ENCODE measurements at regions not wholly inside any gene's neighbourhood (a gene's known extent, or its start where the extent isn't known, plus 50 kb on each side); places are given as distances from the start of the nearest gene placed in this dataset.
"Not testable (repeated sequence)": the region's sequence is repeated elsewhere in the genome, so short reads cannot be mapped to it uniquely, and the experiment has no call there.

GRCh38 chr21:15644489-15644888, 85.3 kb upstream of the USP25 start:
- in situ Hi-C loops (cut with MboI; ENCODE audit: low sequenced_read_pairs), result no loop called here

GRCh38 chr21:15645830-15646229, 84.0 kb upstream of the USP25 start:
- in situ Hi-C loops (cut with MboI; ENCODE audit: low sequenced_read_pairs), result no loop called here

GRCh38 chr21:15650735-15651134, 79.0 kb upstream of the USP25 start:
- in situ Hi-C loops (cut with MboI; ENCODE audit: low sequenced_read_pairs), result no loop called here

- in situ Hi-C loops (cut with MboI; ENCODE audit: low sequenced_read_pairs), result no loop called here
Measured at GRCh38 chr21:15651172-15651571, 78.6 kb upstream of the USP25 start.

- in situ Hi-C loops (cut with MboI; ENCODE audit: low sequenced_read_pairs), result no loop called here
Measured at GRCh38 chr21:15653710-15654109, 76.1 kb upstream of the USP25 start.

- in situ Hi-C loops (cut with MboI; ENCODE audit: low sequenced_read_pairs), result no loop called here
Measured at GRCh38 chr21:15654171-15654570, 75.6 kb upstream of the USP25 start.

GRCh38 chr21:15659753-15660422, 69.9 kb upstream of the USP25 start:
- in situ Hi-C loops (cut with MboI; ENCODE audit: low sequenced_read_pairs), result no loop called here

- in situ Hi-C loops (cut with MboI; ENCODE audit: low sequenced_read_pairs), result no loop called here
Measured at GRCh38 chr21:15660423-15660804, 69.4 kb upstream of the USP25 start.

GRCh38 chr21:15667010-15667409, 62.8 kb upstream of the USP25 start:
- in situ Hi-C loops (cut with MboI; ENCODE audit: low sequenced_read_pairs), result no loop called here

GRCh38 chr21:15667819-15668218, 62.0 kb upstream of the USP25 start:
- in situ Hi-C loops (cut with MboI; ENCODE audit: low sequenced_read_pairs), result no loop called here

- in situ Hi-C loops (cut with MboI; ENCODE audit: low sequenced_read_pairs), result no loop called here
Measured at GRCh38 chr21:15669247-15669646, 60.5 kb upstream of the USP25 start.

- in situ Hi-C loops (cut with MboI; ENCODE audit: low sequenced_read_pairs), result no loop called here
Measured at GRCh38 chr21:15671188-15671587, 58.6 kb upstream of the USP25 start.

- in situ Hi-C loops (cut with MboI; ENCODE audit: low sequenced_read_pairs), result not testable (repeated sequence)
Measured at GRCh38 chr21:15672578-15672977, 57.2 kb upstream of the USP25 start.

GRCh38 chr21:15676935-15677334, 52.8 kb upstream of the USP25 start:
- in situ Hi-C loops (cut with MboI; ENCODE audit: low sequenced_read_pairs), result no loop called here

GRCh38 chr21:15679630-15680029, 50.2 kb upstream of the USP25 start:
- in situ Hi-C loops (cut with MboI; ENCODE audit: low sequenced_read_pairs), result loop anchor here (10.0 kb wide), 1 partner anchor 55 kb away; no protein-coding TSS in a partner anchor

Measured in HL-60/S4 (cell line).